ENCODE measurements at regions not wholly inside any gene's neighbourhood (a gene's known extent, or its start where the extent isn't known, plus 50 kb on each side); places are given as distances from the start of the nearest gene placed in this dataset.
A peak's percentile ranks its signal among the peaks of the same experiment; 100 is the strongest.

DNA sequence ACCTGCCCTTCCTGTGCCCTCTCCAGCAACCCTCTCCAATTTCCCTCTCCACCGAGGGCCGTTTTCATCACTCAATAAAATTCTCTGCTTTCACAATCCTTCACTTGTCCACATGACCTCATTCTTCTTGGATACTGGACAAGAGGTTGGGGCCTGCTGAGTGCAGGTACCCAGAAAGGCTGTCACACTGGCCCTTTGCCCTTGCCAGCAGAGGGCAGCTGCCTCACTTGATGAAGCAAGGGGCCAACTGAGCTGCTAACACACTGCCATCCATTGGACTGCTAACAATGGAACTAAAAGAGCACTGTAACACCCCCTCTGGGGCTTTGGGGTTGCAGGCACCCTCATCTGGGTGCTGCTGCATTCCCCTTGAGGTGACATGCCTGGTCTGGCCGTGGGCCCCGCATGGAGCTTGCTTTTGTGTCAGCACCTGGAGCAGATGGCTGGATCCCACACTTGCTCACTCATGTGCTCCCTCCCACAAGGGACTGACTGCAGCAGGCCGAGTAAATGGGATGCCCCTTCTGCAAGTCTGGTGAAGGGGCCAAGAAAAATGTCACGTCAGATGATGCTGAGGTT lies 308.1 kb upstream of the ADCY2 start:
- no peaks in the 10 kb centered on the region for H3K36me3 ChIP-seq (ENCODE audit: control insufficient read depth in 2 of 4, insufficient read depth in 4 of 4, low read length in 3 of 4)
- H4K20me1 ChIP-seq (replicated peaks in 1 of 2; ENCODE audit: control insufficient read depth in 1 of 2, insufficient read depth in 2 of 2, low read length in 2 of 2), result no peaks in the 10 kb centered on the region
- no peaks in the 10 kb centered on the region for H3K27me3 ChIP-seq (replicated peaks in 1 of 4; ENCODE audit: control insufficient read depth in 3 of 4, extremely low read depth in 1 of 4, insufficient read depth in 3 of 4, low read length in 3 of 4)
- no peak overlapping the region for H2BK120ac ChIP-seq (replicated peaks; ENCODE audit: low read depth, low read length)
- H2BK20ac ChIP-seq (ENCODE audit: low read length), result no peak overlapping the region
- H4K91ac ChIP-seq (replicated peaks; ENCODE audit: insufficient read length, low read length), result no peak overlapping the region
- no peaks in the 10 kb centered on the region for H3K9me3 ChIP-seq (ENCODE audit: insufficient read depth in 2 of 2, low read depth in 1 of 2, low read length in 1 of 2)
- H3K23ac ChIP-seq (ENCODE audit: insufficient read length), result no peak overlapping the region
- H4K8ac ChIP-seq (ENCODE audit: extremely low read depth, insufficient read depth, low read length), result no peak overlapping the region
- WGBS, 2 experiments (ENCODE audit: extremely low coverage in 1 of 2, insufficient coverage in 1 of 2, insufficient read length in 1 of 2, insufficient replicate concordance in 2 of 2, low coverage in 1 of 2, low lambda C conversion rate in 2 of 2, missing lambda C conversion rate in 1 of 2), result 92% methylated on average over 5 of the region's 6 CpGs; no CpG with 5 or more reads in 1 of the 2 experiments
- no peak for TF ChIP-seq EGR1 (IDR thresholded peaks at IDR 0.05; ENCODE audit: borderline replicate concordance, low read depth, low read length)
- TF ChIP-seq RAD21 (IDR thresholded peaks at IDR 0.05 in 1 of 2, conservative IDR thresholded peaks at IDR 0.05 in 1 of 2; ENCODE audit: low read depth in 2 of 2, low read length in 2 of 2), result peak; percentile 61 to 71
- TF ChIP-seq JUN (IDR thresholded peaks at IDR 0.05; ENCODE audit: low read depth, low read length), result no peak
- TF ChIP-seq CEBPB (IDR thresholded peaks at IDR 0.05; ENCODE audit: low read depth, low read length), result no peak
- TF ChIP-seq, protein P1, sequence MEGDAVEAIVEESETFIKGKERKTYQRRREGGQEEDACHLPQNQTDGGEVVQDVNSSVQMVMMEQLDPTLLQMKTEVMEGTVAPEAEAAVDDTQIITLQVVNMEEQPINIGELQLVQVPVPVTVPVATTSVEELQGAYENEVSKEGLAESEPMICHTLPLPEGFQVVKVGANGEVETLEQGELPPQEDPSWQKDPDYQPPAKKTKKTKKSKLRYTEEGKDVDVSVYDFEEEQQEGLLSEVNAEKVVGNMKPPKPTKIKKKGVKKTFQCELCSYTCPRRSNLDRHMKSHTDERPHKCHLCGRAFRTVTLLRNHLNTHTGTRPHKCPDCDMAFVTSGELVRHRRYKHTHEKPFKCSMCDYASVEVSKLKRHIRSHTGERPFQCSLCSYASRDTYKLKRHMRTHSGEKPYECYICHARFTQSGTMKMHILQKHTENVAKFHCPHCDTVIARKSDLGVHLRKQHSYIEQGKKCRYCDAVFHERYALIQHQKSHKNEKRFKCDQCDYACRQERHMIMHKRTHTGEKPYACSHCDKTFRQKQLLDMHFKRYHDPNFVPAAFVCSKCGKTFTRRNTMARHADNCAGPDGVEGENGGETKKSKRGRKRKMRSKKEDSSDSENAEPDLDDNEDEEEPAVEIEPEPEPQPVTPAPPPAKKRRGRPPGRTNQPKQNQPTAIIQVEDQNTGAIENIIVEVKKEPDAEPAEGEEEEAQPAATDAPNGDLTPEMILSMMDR (IDR thresholded peaks at IDR 0.05; ENCODE audit: control extremely low read depth in 1 of 3, insufficient read depth in 1 of 3, low read depth in 1 of 3, low read length in 3 of 3), result peak; percentile 48 to 74 (median 64)
- TF ChIP-seq EZH2 (IDR thresholded peaks at IDR 0.05; ENCODE audit: low read depth, low read length, severe bottlenecking), result no peak
- DNase-seq (ENCODE audit: low read depth in 1 of 2, low spot score in 2 of 2) (no peak), FAIRE-seq (peak; percentile 24)
- no peaks in the 10 kb centered on the region for H3K79me2 ChIP-seq (ENCODE audit: control insufficient read depth in 1 of 2, insufficient read depth in 2 of 2, low read length in 2 of 2)
- H3K4me1 ChIP-seq (replicated peaks in 1 of 4; ENCODE audit: control insufficient read depth in 3 of 4, insufficient read depth in 4 of 4, low read length in 3 of 4), result peaks cover 0 to 4% (median 0%) of the 10 kb centered on the region in 4 experiments; a peak in 1 of 7 replicates
- no peak overlapping the region for H4K5ac ChIP-seq (ENCODE audit: insufficient read length, low read depth, low read length)
- no peak overlapping the region for H3K4ac ChIP-seq (replicated peaks; ENCODE audit: insufficient read length, low read depth, low read length)
- POLR2A ChIA-PET (ENCODE audit: partially characterized antibody), result interaction anchor here (0.7 to 1.2 kb wide), 2 partner anchors 9 to 545 kb away, joined by 3 to 5 read pairs; no protein-coding TSS in a partner anchor
- no peak overlapping the region for H2BK12ac ChIP-seq (ENCODE audit: low read depth, low read length)
- no peak overlapping the region for H3K9ac ChIP-seq (replicated peaks in 1 of 4; ENCODE audit: extremely low read depth in 1 of 4, low read depth in 3 of 4, low read length in 3 of 4)
- no peaks in the 10 kb centered on the region for H3K23me2 ChIP-seq (ENCODE audit: low read depth, low read length)
- H3K4me3 ChIP-seq (ENCODE audit: extremely low read depth in 1 of 4, insufficient read depth in 2 of 4, low read depth in 3 of 4, low read length in 4 of 4), result no peak overlapping the region
- H2BK5ac ChIP-seq (ENCODE audit: low read depth, low read length), result no peak overlapping the region
- H3K4me2 ChIP-seq (ENCODE audit: insufficient read depth in 1 of 2, low read depth in 2 of 2, low read length in 2 of 2), result no peak overlapping the region
- no peaks in the 10 kb centered on the region for H3K79me1 ChIP-seq (ENCODE audit: low read depth, low read length)
- 0 out of 2 replicates have a peak overlapping the region, but pooled peaks have one; percentile 18 for H2AFZ ChIP-seq (ENCODE audit: low read length)
- no peak overlapping the region for H2AK5ac ChIP-seq (ENCODE audit: low read depth, low read length)
- H2BK15ac ChIP-seq (ENCODE audit: low read length), result no peak overlapping the region
- no peak overlapping the region for H3K14ac ChIP-seq (ENCODE audit: insufficient read length)
- CTCF ChIA-PET (ENCODE audit: partially characterized antibody), result interaction anchor here (0.6 to 2.9 kb wide), 9 partner anchors 8 to 779 kb away, joined by 3 to 12 read pairs (median 3); no protein-coding TSS in a partner anchor
- H3K56ac ChIP-seq (replicated peaks; ENCODE audit: insufficient read length, low read depth, low read length), result no peak overlapping the region
- no peak overlapping the region for H3K18ac ChIP-seq (ENCODE audit: extremely low read depth, low read length)
- no peak overlapping the region for H3K27ac ChIP-seq (ENCODE audit: low read depth, low read length)

Measured in H1 (cell line).